K562 (cell line): ENCODE measurements at regions not wholly inside any gene's neighbourhood (a gene's known extent, or its start where the extent isn't known, plus 50 kb on each side); places are given as distances from the start of the nearest gene placed in this dataset.

Experiments used
- ATAC-seq: fragments of 200-7000 bp; cut with Tn5 transposase; 3 replicates; pipeline ENCODE4 v1.9.1; 2020; ENCODE audit warnings: moderate library complexity
- BruUV-seq: library from RNA; stranded (reverse); fragments of 400-500 nt; replicated peaks from 2 replicates; lab custom pipeline; 2021; lab: Mats Ljungman, UMichigan
- CTCF ChIA-PET: fragments of 300-600 bp; formaldehyde crosslinking; extraction: SDS; loops from one replicate; lab custom pipeline; 2021; ENCODE audit warnings: low intra/inter-chr PET ratio; lab: Yijun Ruan, JAX
- POLR2A ChIA-PET: fragments of 300-600, 350-650 bp; sonication (Branson Sonifier 250); formaldehyde crosslinking; extraction: SDS; loops from one replicate; lab custom pipeline; 2021; ENCODE audit warnings: antibody characterized with exemption, inconsistent platforms; lab: Yijun Ruan, JAX
- DNase-seq, 4 experiments: peaks; one replicate each; pipeline versions ENCODE4 v3.0.0 to v3.0.0-alpha.2; 2011 to 2018; ENCODE audit warnings: low spot score in 3 of 4, mixed read lengths in 3 of 4; ENCODE audit errors: extremely low read depth in 1 of 4
- FAIRE-seq: peaks from 2 replicates; lab custom pipeline; 2011; peaks lifted over from hg19 to GRCh38; lab: Jason Lieb, UNC
- H2AFZ ChIP-seq: 2 replicates; pipeline ENCODE4 v1.6.0; 2011; ENCODE audit warnings: low read depth, low read length, control low read depth, inconsistent platforms
- H3K27ac ChIP-seq: fragments of 200-600 bp; 3 replicates; pipeline ENCODE4 v1.8.0; 2011; ENCODE audit warnings: low read depth, mild to moderate bottlenecking, control low read depth, inconsistent platforms, low read length, moderate library complexity, mixed read lengths; ENCODE audit errors: extremely low read depth
- H3K27me3 ChIP-seq, 2 experiments: fragments of 300-600 bp in 1 of 2; 2 replicates in 1 of 2; 3 replicates in 1 of 2; pipeline versions ENCODE4 v1.6.0 to v1.8.0; 2011; ENCODE audit warnings: inconsistent platforms in 2 of 2, low read length in 2 of 2, mild to moderate bottlenecking in 1 of 2, mixed read lengths in 1 of 2, moderate library complexity in 1 of 2; ENCODE audit not compliant: control insufficient read depth in 2 of 2, insufficient read depth in 2 of 2
- H3K36me3 ChIP-seq: fragments of 300-600 bp; 3 replicates; pipeline ENCODE4 v1.8.0; 2011; ENCODE audit warnings: mild to moderate bottlenecking, low read length, inconsistent platforms; ENCODE audit not compliant: control insufficient read depth, insufficient read depth
- H3K4me1 ChIP-seq, 2 experiments: fragments of 200-600 bp in 1 of 2; replicated peaks in 1 of 2; 2 replicates in 1 of 2; 3 replicates in 1 of 2; pipeline versions ENCODE4 v1.5.1 to v1.8.0; 2011; ENCODE audit warnings: inconsistent platforms in 2 of 2, low read length in 2 of 2, mild to moderate bottlenecking in 1 of 2, mixed read lengths in 1 of 2, moderate library complexity in 1 of 2; ENCODE audit not compliant: control insufficient read depth in 2 of 2, insufficient read depth in 2 of 2
- H3K4me2 ChIP-seq: 2 replicates; pipeline ENCODE4 v1.6.1; 2011; ENCODE audit warnings: low read length, control low read depth, inconsistent platforms, mixed read lengths; ENCODE audit not compliant: insufficient read depth
- H3K4me3 ChIP-seq: fragments of 200-600 bp; sonication (generic), shearing (Covaris generic); 2 replicates; pipeline ENCODE4 v1.5.1; 2016; ENCODE audit warnings: control low read depth, inconsistent platforms
- H3K79me2 ChIP-seq: fragments of 200-600 bp; 3 replicates; pipeline ENCODE4 v1.8.0; 2011; ENCODE audit warnings: low read length, inconsistent platforms; ENCODE audit not compliant: control insufficient read depth, insufficient read depth
- H3K9ac ChIP-seq, 2 experiments: 2 replicates each; pipeline versions ENCODE4 v1.6.0 to v1.6.1; 2011; ENCODE audit warnings: low read depth in 2 of 2, low read length in 2 of 2, control low read depth in 1 of 2, inconsistent platforms in 1 of 2, mild to moderate bottlenecking in 1 of 2, mixed read lengths in 1 of 2; ENCODE audit not compliant: insufficient read depth in 1 of 2
- H3K9me1 ChIP-seq: one replicate; pipeline ENCODE4 v1.6.0; 2011; ENCODE audit warnings: inconsistent platforms, mild to moderate bottlenecking, low read length, moderate library complexity; ENCODE audit not compliant: control insufficient read depth, insufficient read depth
- H3K9me3 ChIP-seq: replicated peaks from 2 replicates; pipeline ENCODE4 v1.5.1; 2011; ENCODE audit warnings: low read depth, low read length, inconsistent platforms; ENCODE audit not compliant: control insufficient read depth, insufficient read depth
- H4K20me1 ChIP-seq: replicated peaks from 2 replicates; pipeline ENCODE4 v1.6.1; 2011; ENCODE audit warnings: low read length, inconsistent platforms, mixed read lengths; ENCODE audit not compliant: control insufficient read depth, insufficient read depth
- ATF1 ChIP-seq, 2 experiments: fragments of 450-650 bp in 1 of 2; IDR thresholded peaks; 2 replicates each; pipeline ENCODE4 v1.6.1; 2016; ENCODE audit warnings: missing compliant biosample characterization in 1 of 2, missing genetic modification characterization in 1 of 2
- ATF2 ChIP-seq: sonication (generic); formaldehyde crosslinking; IDR thresholded peaks from 2 replicates; pipeline ENCODE4 v1.8.1; 2022; ENCODE audit warnings: missing genetic modification reagents
- BHLHE40 ChIP-seq: IDR thresholded peaks from 2 replicates; pipeline ENCODE4 v1.6.1; 2011; ENCODE audit warnings: low read length, improper control_type of control experiment
- CTCF ChIP-seq, 3 experiments: IDR thresholded peaks in 2 of 3; conservative IDR thresholded peaks in 1 of 3; 2 replicates each; pipeline ENCODE4 v1.5.1; 2011 to 2012; ENCODE audit warnings: low read length in 3 of 3, mild to moderate bottlenecking in 3 of 3, control low read depth in 2 of 3, improper control_type of control experiment in 1 of 3, inconsistent platforms in 1 of 3, low read depth in 1 of 3, mixed read lengths in 1 of 3, moderate library complexity in 1 of 3; ENCODE audit not compliant: insufficient read depth in 2 of 3
- ELF2 ChIP-seq: fragments of 250-450 bp; sonication (Bioruptor Pico); IDR thresholded peaks from 2 replicates; pipeline ENCODE4 v1.5.0; 2021; ENCODE audit warnings: mild to moderate bottlenecking
- FOXP4 ChIP-seq: sonication (generic); formaldehyde crosslinking; IDR thresholded peaks from 2 replicates; pipeline ENCODE4 v1.8.0; 2022; ENCODE audit warnings: mild to moderate bottlenecking, missing genetic modification reagents, borderline replicate concordance
- GATAD2B ChIP-seq: fragments of 450-650 bp; IDR thresholded peaks from 2 replicates; pipeline ENCODE4 v1.6.1; 2017; ENCODE audit warnings: mild to moderate bottlenecking, borderline replicate concordance
- HMG20A ChIP-seq: fragments of 450-650 bp; formaldehyde crosslinking; conservative IDR thresholded peaks from 2 replicates; pipeline ENCODE4 v1.4.0; 2020; ENCODE audit warnings: mild to moderate bottlenecking, mixed read lengths
- PATZ1 ChIP-seq: fragments of 250-450 bp; sonication (Bioruptor Pico); IDR thresholded peaks from 2 replicates; pipeline ENCODE4 v1.5.0; 2020; ENCODE audit warnings: mild to moderate bottlenecking, borderline replicate concordance
- SNAPC5 ChIP-seq: fragments of 250-450 bp; sonication (Bioruptor Pico); IDR thresholded peaks from 2 replicates; pipeline ENCODE4 v1.8.0; 2021; ENCODE audit warnings: moderate library complexity, mild to moderate bottlenecking, inconsistent platforms
- SUPT5H ChIP-seq: fragments of 450-650 bp; IDR thresholded peaks from 2 replicates; pipeline ENCODE4 v1.6.1; 2016
- ZNF184 ChIP-seq: sonication (generic); formaldehyde crosslinking; IDR thresholded peaks from 2 replicates; pipeline ENCODE4 v1.5.0; 2020; ENCODE audit warnings: missing genetic modification reagents
- WGBS: fragments of 100-300 bp; shearing (Covaris generic); methylation state at CpG from one replicate; pipeline ENCODE4 v1.1.6; 2016; ENCODE audit warnings: low coverage, mixed read lengths; ENCODE audit not compliant: insufficient coverage; ENCODE audit errors: missing lambda C conversion rate; 5-methylcytosine and 5-hydroxymethylcytosine counted together
- in situ Hi-C: fragments of 300-500 bp; cut with MboI; formaldehyde crosslinking; loops from 4 replicates; pipeline ENCODE4 v1.15.0; 2018; ENCODE audit warnings: inconsistent platforms, mixed read lengths
- intact Hi-C: fragments of 100-400 bp; cut with micrococcal nuclease; formaldehyde crosslinking; loops from 2 replicates; pipeline ENCODE4 v1.14.2; 2022

- H3K27ac ChIP-seq: no peak overlapping the region
- no peak overlapping the region for H2AFZ ChIP-seq
- in situ Hi-C loops (no loop called here), intact Hi-C loops (no loop called here)
- ATAC-seq (no peak), DNase-seq (peak in 1 of 4 experiments; percentile 6), FAIRE-seq (no peak)
- H3K9me1 ChIP-seq: no peaks in the 10 kb centered on the region
- H3K9me3 ChIP-seq: no peaks in the 10 kb centered on the region; the same call in 1 of the 2 replicates
- no TSS peak for BruUV-seq
- no peak overlapping the region for H3K9ac ChIP-seq
- no peak overlapping the region for H3K4me3 ChIP-seq
- no peaks in the 10 kb centered on the region for H3K79me2 ChIP-seq
- POLR2A ChIA-PET: no interaction called here
- WGBS: 0% methylated on average over 2 of the region's 2 CpGs
- no peaks in the 10 kb centered on the region for H3K36me3 ChIP-seq
- H3K4me2 ChIP-seq: no peak overlapping the region
- no peaks in the 10 kb centered on the region for H3K4me1 ChIP-seq
- CTCF ChIA-PET: no interaction called here
- H3K27me3 ChIP-seq: no peaks in the 10 kb centered on the region
- no peaks in the 10 kb centered on the region for H4K20me1 ChIP-seq
- TF ChIP-seq ATF2 (CRISPR knock-in tag) (no peak), GATAD2B (no peak), CTCF (IDR thresholded peaks at IDR 0.05 in 2 of 3, conservative IDR thresholded peaks at IDR 0.05 in 1 of 3; ENCODE audit: insufficient read depth in 2 of 3, low read depth in 1 of 3, low read length in 3 of 3) (no peak), HMG20A (no peak), ZNF184 (no peak), PATZ1 (CRISPR knock-in tag) (no peak), BHLHE40 (no peak), FOXP4 (no peak), ELF2 (CRISPR knock-in tag) (no peak), SUPT5H (no peak), ATF1 (CRISPR knock-in tag; IDR thresholded peaks at IDR 0.05) (no peak), ATF1 (tag; IDR thresholded peaks at IDR 0.05) (no peak), SNAPC5 (CRISPR knock-in tag) (no peak)
These were observed 617.7 kb upstream of the SMIM31 start for GRCh38 chr4:164136180-164136616.
